HepG2 (cell line): ENCODE measurements at regions not wholly inside any gene's neighbourhood (a gene's known extent, or its start where the extent isn't known, plus 50 kb on each side); places are given as distances from the start of the nearest gene placed in this dataset.

Experiments
- ATAC-seq: fragments of 200-7000 bp; cut with Tn5 transposase; 3 replicates; pipeline ENCODE4 v1.9.1; 2020; ENCODE audit warnings: mild to moderate bottlenecking, moderate library complexity
- BruUV-seq: library from RNA; stranded (reverse); fragments of 400-500 nt; replicated peaks from 2 replicates; lab custom pipeline; 2021; lab: Mats Ljungman, UMichigan
- CTCF ChIA-PET: fragments of 300-600 bp; formaldehyde crosslinking; extraction: SDS; loops from one replicate; lab custom pipeline; 2021; ENCODE audit warnings: low total read pairs, inconsistent platforms, low intra/inter-chr PET ratio; lab: Yijun Ruan, JAX
- POLR2A ChIA-PET: fragments of 350-600 bp; sonication (Branson Sonifier 250); formaldehyde crosslinking; loops from one replicate; lab custom pipeline; 2020; ENCODE audit warnings: antibody characterized with exemption, inconsistent platforms; lab: Yijun Ruan, JAX
- DNase-seq: peaks from one replicate; pipeline ENCODE4 v3.0.0-alpha.2; 2015; ENCODE audit warnings: low spot score
- FAIRE-seq: peaks from 3 replicates; lab custom pipeline; 2011; peaks lifted over from hg19 to GRCh38; lab: Jason Lieb, UNC
- H2AFZ ChIP-seq: one replicate; pipeline ENCODE4 v1.6.1; 2011; ENCODE audit warnings: low read length, inconsistent platforms
- H3K27ac ChIP-seq: fragments of 300-600 bp; 3 replicates; pipeline ENCODE4 v1.8.0; 2011; ENCODE audit warnings: mixed run types, mild to moderate bottlenecking, mixed read lengths, low read length, inconsistent platforms; ENCODE audit not compliant: insufficient read depth; ENCODE audit errors: extremely low read length
- H3K27me3 ChIP-seq, 2 experiments: fragments of 200-600 bp in 1 of 2; 2 replicates in 1 of 2; 3 replicates in 1 of 2; pipeline versions ENCODE4 v1.6.0 to v1.8.0; 2011; ENCODE audit warnings: low read length in 2 of 2, mild to moderate bottlenecking in 2 of 2, moderate library complexity in 2 of 2, inconsistent platforms in 1 of 2; ENCODE audit not compliant: insufficient read depth in 2 of 2, control insufficient read depth in 1 of 2
- H3K36me3 ChIP-seq, 2 experiments: fragments of 200-600 bp in 1 of 2; replicated peaks in 1 of 2; 2 replicates in 1 of 2; 3 replicates in 1 of 2; pipeline versions ENCODE4 v1.5.1 to v1.8.0; 2011; ENCODE audit warnings: low read length in 2 of 2, inconsistent platforms in 1 of 2; ENCODE audit not compliant: insufficient read depth in 2 of 2, control insufficient read depth in 1 of 2
- H3K4me1 ChIP-seq: 2 replicates; pipeline ENCODE4 v1.5.1; 2012; ENCODE audit warnings: low read length, inconsistent platforms; ENCODE audit not compliant: insufficient read depth
- H3K4me2 ChIP-seq: 2 replicates; pipeline ENCODE4 v1.6.0; 2011; ENCODE audit warnings: low read depth, low read length, inconsistent platforms
- H3K4me3 ChIP-seq, 3 experiments: fragments of 200-600 bp in 1 of 3; sonication (generic), shearing (Covaris generic) in 1 of 3; replicated peaks in 1 of 3; 2 replicates each; pipeline ENCODE4 v1.5.1; 2011 to 2016; ENCODE audit warnings: low read length in 3 of 3, inconsistent platforms in 2 of 3, low read depth in 2 of 3, mild to moderate bottlenecking in 2 of 3, control low read depth in 1 of 3, mixed read lengths in 1 of 3; ENCODE audit not compliant: insufficient read depth in 1 of 3
- H3K79me2 ChIP-seq: one replicate; pipeline ENCODE4 v1.6.1; 2011; ENCODE audit warnings: low read length, inconsistent platforms; ENCODE audit not compliant: insufficient read depth
- H3K9ac ChIP-seq: 2 replicates; pipeline ENCODE4 v1.6.0; 2011; ENCODE audit warnings: mild to moderate bottlenecking, low read depth, low read length, inconsistent platforms; ENCODE audit not compliant: insufficient read depth
- H3K9me3 ChIP-seq: 2 replicates; pipeline ENCODE4 v1.5.1; 2012; ENCODE audit warnings: mild to moderate bottlenecking, low read length
- H4K20me1 ChIP-seq: 2 replicates; pipeline ENCODE4 v1.6.0; 2011; ENCODE audit warnings: inconsistent platforms, mild to moderate bottlenecking, low read length, moderate library complexity; ENCODE audit not compliant: insufficient read depth
- ELF4 ChIP-seq: sonication (generic); formaldehyde crosslinking; IDR thresholded peaks from 2 replicates; pipeline ENCODE4 v1.5.0; 2020; ENCODE audit warnings: missing genetic modification reagents, mild to moderate bottlenecking, moderate library complexity, borderline replicate concordance
- FOSL1 ChIP-seq: sonication (generic); formaldehyde crosslinking; IDR thresholded peaks from 2 replicates; pipeline ENCODE4 v1.9.0; 2021; ENCODE audit warnings: missing genetic modification reagents, borderline replicate concordance
- FOXM1 ChIP-seq: sonication (generic); formaldehyde crosslinking; IDR thresholded peaks from 2 replicates; pipeline ENCODE4 v1.5.0; 2020; ENCODE audit warnings: missing genetic modification reagents
- GFI1 ChIP-seq: sonication (generic); formaldehyde crosslinking; IDR thresholded peaks from 2 replicates; pipeline ENCODE4 v1.5.0; 2020; ENCODE audit warnings: missing genetic modification reagents, mild to moderate bottlenecking, borderline replicate concordance
- RARA ChIP-seq: IDR thresholded peaks from 2 replicates; pipeline ENCODE4 v1.6.1; 2016; ENCODE audit warnings: missing genetic modification reagents, missing compliant biosample characterization
- SSRP1 ChIP-seq: IDR thresholded peaks from 2 replicates; pipeline ENCODE4 v1.6.1; 2016; ENCODE audit warnings: control low read depth
- TRIM24 ChIP-seq: sonication (generic); formaldehyde crosslinking; IDR thresholded peaks from 2 replicates; pipeline ENCODE4 v1.8.0; 2022; ENCODE audit warnings: mild to moderate bottlenecking, missing genetic modification reagents
- TSC22D2 ChIP-seq: sonication (generic); formaldehyde crosslinking; IDR thresholded peaks from 2 replicates; pipeline ENCODE4 v1.5.1; 2020; ENCODE audit warnings: missing genetic modification reagents, mild to moderate bottlenecking, borderline replicate concordance
- ZBTB7B ChIP-seq: sonication (generic); formaldehyde crosslinking; IDR thresholded peaks from 2 replicates; pipeline ENCODE4 v1.4.0; 2020; ENCODE audit warnings: missing genetic modification reagents
- ZMYM2 ChIP-seq: sonication (generic); formaldehyde crosslinking; IDR thresholded peaks from 2 replicates; pipeline ENCODE4 v1.8.0; 2022; ENCODE audit warnings: mild to moderate bottlenecking, missing genetic modification reagents
- ZNF225 ChIP-seq: sonication (generic); formaldehyde crosslinking; IDR thresholded peaks from 2 replicates; pipeline ENCODE4 v1.4.0; 2020; ENCODE audit warnings: mild to moderate bottlenecking, missing genetic modification reagents
- ZNF234 ChIP-seq: sonication (generic); formaldehyde crosslinking; conservative IDR thresholded peaks from 2 replicates; pipeline ENCODE4 v1.5.1; 2020; ENCODE audit warnings: mild to moderate bottlenecking, missing genetic modification reagents
- ZNF33B ChIP-seq: sonication (generic); formaldehyde crosslinking; IDR thresholded peaks from 2 replicates; pipeline ENCODE4 v1.5.1; 2020; ENCODE audit warnings: mild to moderate bottlenecking, missing genetic modification reagents
- ZNF530 ChIP-seq: sonication (generic); formaldehyde crosslinking; IDR thresholded peaks from 2 replicates; pipeline ENCODE4 v1.5.0; 2020; ENCODE audit warnings: low read depth, mild to moderate bottlenecking, missing genetic modification reagents
- ZNF562 ChIP-seq: sonication (generic); formaldehyde crosslinking; IDR thresholded peaks from 2 replicates; pipeline ENCODE4 v1.8.0; 2022; ENCODE audit warnings: missing genetic modification reagents, borderline replicate concordance
- WGBS: methylation state at CpG from one replicate; pipeline ENCODE4 v1.1.6; 2017; ENCODE audit warnings: low lambda C conversion rate; 5-methylcytosine and 5-hydroxymethylcytosine counted together
- in situ Hi-C: cut with HindIII; loops from 2 replicates; pipeline ENCODE4 v1.10.0; 2017; ENCODE audit warnings: low pct_unique_long_range_greater_than_20kb; ENCODE audit not compliant: extremely low pct_ligation_motif_present
- intact Hi-C: fragments of 100-400 bp; cut with micrococcal nuclease; formaldehyde crosslinking; loops from one replicate; pipeline ENCODE4 v1.10.0; 2022; ENCODE audit not compliant: unreplicated experiment
- TF ChIP-seq, protein P1 (sequence below): IDR thresholded peaks from 2 replicates; pipeline ENCODE4 v1.6.1; 2016; ENCODE audit warnings: missing biosample characterization, missing genetic modification reagents, low read depth
- TF ChIP-seq, protein P2 (sequence below): sonication (generic); formaldehyde crosslinking; IDR thresholded peaks from 2 replicates; pipeline ENCODE4 v1.4.0; 2020; ENCODE audit warnings: missing genetic modification reagents, borderline replicate concordance
- TF ChIP-seq, protein P3 (sequence below): sonication (generic); formaldehyde crosslinking; conservative IDR thresholded peaks from 2 replicates; pipeline ENCODE4 v1.4.0; 2020; ENCODE audit warnings: missing genetic modification reagents

DNA sequence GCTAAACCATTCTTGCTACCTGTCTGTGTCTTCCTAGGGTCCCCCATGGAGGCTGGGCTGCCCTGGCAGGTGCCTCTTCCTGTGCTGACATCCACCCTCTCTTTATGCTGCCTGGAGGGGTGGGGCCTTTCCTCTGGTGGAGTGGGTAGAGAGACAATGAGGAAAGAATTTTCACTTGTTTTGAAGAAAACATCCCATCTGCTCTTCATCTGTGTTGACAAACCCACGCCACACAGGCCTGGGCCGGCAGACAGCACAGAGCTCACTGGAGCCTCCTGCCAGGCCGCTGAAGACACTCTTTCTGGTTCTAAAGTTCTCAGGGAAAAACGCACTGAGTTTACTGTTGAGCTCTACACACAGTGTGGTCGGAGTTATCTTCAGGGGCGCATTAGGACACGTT, 328.2 kb downstream of the GLRX3 start:
- ChIA-PET CTCF (no interaction called here), POLR2A (no interaction called here)
- H3K4me3 ChIP-seq, result no peak overlapping the region
- H2AFZ ChIP-seq, result no peak overlapping the region
- WGBS, result 0% methylated on average over 4 of the region's 7 CpGs
- DNase-seq (no peak), ATAC-seq (no peak), FAIRE-seq (no peak)
- no peaks in the 10 kb centered on the region for H3K4me1 ChIP-seq
- intact Hi-C loops, result no loop called here
- H3K9ac ChIP-seq, result no peak overlapping the region
- H3K27me3 ChIP-seq, result no peaks in the 10 kb centered on the region; a peak in 2 of 5 replicates
- H4K20me1 ChIP-seq, result no peaks in the 10 kb centered on the region
- no TSS peak for BruUV-seq
- no peaks in the 10 kb centered on the region for H3K79me2 ChIP-seq
- no peaks in the 10 kb centered on the region for H3K9me3 ChIP-seq
- in situ Hi-C loops, result no loop called here
- H3K27ac ChIP-seq, result no peak overlapping the region
- H3K36me3 ChIP-seq, result no peaks in the 10 kb centered on the region
- H3K4me2 ChIP-seq, result no peak overlapping the region
- no peak for TF ChIP-seq ZMYM2 (CRISPR knock-in tag)
- no peak for TF ChIP-seq ZNF234 (CRISPR knock-in tag)
- TF ChIP-seq FOXM1 (CRISPR knock-in tag), result no peak
- TF ChIP-seq TRIM24 (CRISPR knock-in tag), result no peak
- TF ChIP-seq ZNF562 (CRISPR knock-in tag), result no peak
- TF ChIP-seq ELF4 (CRISPR knock-in tag), result no peak
- TF ChIP-seq ZNF225, result no peak
- TF ChIP-seq, protein P1, sequence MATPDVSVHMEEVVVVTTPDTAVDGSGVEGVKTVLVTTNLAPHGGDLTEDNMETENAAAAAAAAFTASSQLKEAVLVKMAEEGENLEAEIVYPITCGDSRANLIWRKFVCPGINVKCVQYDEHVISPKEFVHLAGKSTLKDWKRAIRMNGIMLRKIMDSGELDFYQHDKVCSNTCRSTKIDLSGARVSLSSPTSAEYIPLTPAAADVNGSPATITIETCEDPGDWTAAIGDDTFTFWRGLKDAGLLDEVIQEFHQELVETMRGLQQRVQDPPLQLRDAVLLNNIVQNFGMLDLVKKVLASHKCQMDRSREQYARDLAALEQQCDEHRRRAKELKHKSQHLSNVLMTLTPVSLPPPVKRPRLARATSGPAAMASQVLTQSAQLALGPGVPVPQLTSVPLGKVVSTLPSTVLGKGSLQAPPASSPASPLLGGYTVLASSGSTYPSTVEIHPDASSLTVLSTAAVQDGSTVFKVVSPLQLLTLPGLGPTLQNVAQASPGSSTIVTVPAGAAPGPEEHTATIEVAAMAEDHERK, result no peak
- no peak for TF ChIP-seq ZBTB7B (CRISPR knock-in tag)
- TF ChIP-seq ZNF530 (CRISPR knock-in tag), result no peak
- TF ChIP-seq TSC22D2, result no peak
- no peak for TF ChIP-seq ZNF33B (CRISPR knock-in tag)
- no peak for TF ChIP-seq SSRP1 (CRISPR knock-in tag)
- no peak for TF ChIP-seq RARA (CRISPR knock-in tag)
- TF ChIP-seq GFI1 (CRISPR knock-in tag), result no peak
- TF ChIP-seq, protein P2, sequence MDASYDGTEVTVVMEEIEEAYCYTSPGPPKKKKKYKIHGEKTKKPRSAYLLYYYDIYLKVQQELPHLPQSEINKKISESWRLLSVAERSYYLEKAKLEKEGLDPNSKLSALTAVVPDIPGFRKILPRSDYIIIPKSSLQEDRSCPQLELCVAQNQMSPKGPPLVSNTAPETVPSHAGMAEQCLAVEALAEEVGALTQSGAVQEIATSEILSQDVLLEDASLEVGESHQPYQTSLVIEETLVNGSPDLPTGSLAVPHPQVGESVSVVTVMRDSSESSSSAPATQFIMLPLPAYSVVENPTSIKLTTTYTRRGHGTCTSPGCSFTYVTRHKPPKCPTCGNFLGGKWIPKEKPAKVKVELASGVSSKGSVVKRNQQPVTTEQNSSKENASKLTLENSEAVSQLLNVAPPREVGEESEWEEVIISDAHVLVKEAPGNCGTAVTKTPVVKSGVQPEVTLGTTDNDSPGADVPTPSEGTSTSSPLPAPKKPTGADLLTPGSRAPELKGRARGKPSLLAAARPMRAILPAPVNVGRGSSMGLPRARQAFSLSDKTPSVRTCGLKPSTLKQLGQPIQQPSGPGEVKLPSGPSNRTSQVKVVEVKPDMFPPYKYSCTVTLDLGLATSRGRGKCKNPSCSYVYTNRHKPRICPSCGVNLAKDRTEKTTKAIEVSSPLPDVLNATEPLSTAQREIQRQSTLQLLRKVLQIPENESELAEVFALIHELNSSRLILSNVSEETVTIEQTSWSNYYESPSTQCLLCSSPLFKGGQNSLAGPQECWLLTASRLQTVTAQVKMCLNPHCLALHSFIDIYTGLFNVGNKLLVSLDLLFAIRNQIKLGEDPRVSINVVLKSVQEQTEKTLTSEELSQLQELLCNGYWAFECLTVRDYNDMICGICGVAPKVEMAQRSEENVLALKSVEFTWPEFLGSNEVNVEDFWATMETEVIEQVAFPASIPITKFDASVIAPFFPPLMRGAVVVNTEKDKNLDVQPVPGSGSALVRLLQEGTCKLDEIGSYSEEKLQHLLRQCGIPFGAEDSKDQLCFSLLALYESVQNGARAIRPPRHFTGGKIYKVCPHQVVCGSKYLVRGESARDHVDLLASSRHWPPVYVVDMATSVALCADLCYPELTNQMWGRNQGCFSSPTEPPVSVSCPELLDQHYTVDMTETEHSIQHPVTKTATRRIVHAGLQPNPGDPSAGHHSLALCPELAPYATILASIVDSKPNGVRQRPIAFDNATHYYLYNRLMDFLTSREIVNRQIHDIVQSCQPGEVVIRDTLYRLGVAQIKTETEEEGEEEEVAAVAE (CRISPR knock-in tag), result no peak
- TF ChIP-seq, protein P3, sequence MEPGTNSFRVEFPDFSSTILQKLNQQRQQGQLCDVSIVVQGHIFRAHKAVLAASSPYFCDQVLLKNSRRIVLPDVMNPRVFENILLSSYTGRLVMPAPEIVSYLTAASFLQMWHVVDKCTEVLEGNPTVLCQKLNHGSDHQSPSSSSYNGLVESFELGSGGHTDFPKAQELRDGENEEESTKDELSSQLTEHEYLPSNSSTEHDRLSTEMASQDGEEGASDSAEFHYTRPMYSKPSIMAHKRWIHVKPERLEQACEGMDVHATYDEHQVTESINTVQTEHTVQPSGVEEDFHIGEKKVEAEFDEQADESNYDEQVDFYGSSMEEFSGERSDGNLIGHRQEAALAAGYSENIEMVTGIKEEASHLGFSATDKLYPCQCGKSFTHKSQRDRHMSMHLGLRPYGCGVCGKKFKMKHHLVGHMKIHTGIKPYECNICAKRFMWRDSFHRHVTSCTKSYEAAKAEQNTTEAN, result no peak
- TF ChIP-seq FOSL1 (CRISPR knock-in tag), result no peak
